ENCODE measurements at regions not wholly inside any gene's neighbourhood (a gene's known extent, or its start where the extent isn't known, plus 50 kb on each side); places are given as distances from the start of the nearest gene placed in this dataset.

- no peaks in the 10 kb centered on the region for H3K36me3 ChIP-seq (ENCODE audit: control insufficient read depth, insufficient read depth, low read length)
- no peak for DNase-seq
- no CpG with 5 or more reads among the region's 2 CpGs for WGBS (ENCODE audit: insufficient coverage)
- H3K27ac ChIP-seq (ENCODE audit: low read length): no peak overlapping the region
- no peaks in the 10 kb centered on the region for H3K27me3 ChIP-seq (ENCODE audit: control insufficient read depth, insufficient read depth, low read length)
- no peaks in the 10 kb centered on the region for H3K9me3 ChIP-seq (replicated peaks; ENCODE audit: control insufficient read depth, low read depth, low read length)
- H3K4me3 ChIP-seq (ENCODE audit: low read length): no peak overlapping the region
- H3K4me1 ChIP-seq (ENCODE audit: control insufficient read depth, insufficient read depth, low read length): no peaks in the 10 kb centered on the region
These were observed 60.3 kb upstream of the GREM2 start for GRCh38 chr1:240672132-240672811.

DNA sequence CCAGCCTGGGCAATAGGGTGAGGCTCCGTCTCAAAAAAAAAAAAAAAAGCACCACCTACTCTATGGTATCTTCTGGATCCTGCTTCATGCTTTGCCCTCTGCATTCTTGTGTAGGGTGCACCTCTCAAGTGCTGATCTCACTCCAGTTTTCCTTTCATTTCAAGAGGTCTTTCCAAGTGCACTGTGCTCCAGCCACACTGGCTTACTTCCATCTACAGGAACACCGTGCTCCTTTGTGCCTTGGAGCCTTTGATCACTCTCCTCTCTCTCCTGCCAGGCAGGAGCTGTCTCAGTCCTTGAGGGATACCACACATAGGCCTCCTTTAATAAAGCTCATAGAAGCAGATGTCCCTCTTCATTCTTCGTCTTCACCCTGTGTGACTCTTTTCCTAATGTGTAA lies 55.4 kb upstream of the GREM2 start:
- WGBS (ENCODE audit: insufficient coverage): 38% methylated on average over 1 of the region's 3 CpGs
- H3K9me3 ChIP-seq (replicated peaks; ENCODE audit: control insufficient read depth, low read depth, low read length): no peaks in the 10 kb centered on the region
- DNase-seq: no peak

GRCh38 chr1:240666568-240667198 lies 54.7 kb upstream of the GREM2 start:
- Histone ChIP-seq H3K27ac (ENCODE audit: low read length) (no peak overlapping the region), H3K27me3 (ENCODE audit: control insufficient read depth, insufficient read depth, low read length) (no peaks in the 10 kb centered on the region), H3K4me3 (ENCODE audit: low read length) (no peak overlapping the region), H3K9me3 (replicated peaks; ENCODE audit: control insufficient read depth, low read depth, low read length) (no peaks in the 10 kb centered on the region), H3K36me3 (ENCODE audit: control insufficient read depth, insufficient read depth, low read length) (no peaks in the 10 kb centered on the region), H3K4me1 (ENCODE audit: control insufficient read depth, insufficient read depth, low read length) (no peaks in the 10 kb centered on the region)
- WGBS (ENCODE audit: insufficient coverage): 77% methylated on average over 7 of the region's 9 CpGs
- DNase-seq: no peak

More for the DNA sequence above, 55.4 kb upstream of the GREM2 start:
- no peaks in the 10 kb centered on the region for H3K4me1 ChIP-seq (ENCODE audit: control insufficient read depth, insufficient read depth, low read length)
- no peaks in the 10 kb centered on the region for H3K27me3 ChIP-seq (ENCODE audit: control insufficient read depth, insufficient read depth, low read length)
- no peak overlapping the region for H3K27ac ChIP-seq (ENCODE audit: low read length)
- no peaks in the 10 kb centered on the region for H3K36me3 ChIP-seq (ENCODE audit: control insufficient read depth, insufficient read depth, low read length)
- no peak overlapping the region for H3K4me3 ChIP-seq (ENCODE audit: low read length)

DNA sequence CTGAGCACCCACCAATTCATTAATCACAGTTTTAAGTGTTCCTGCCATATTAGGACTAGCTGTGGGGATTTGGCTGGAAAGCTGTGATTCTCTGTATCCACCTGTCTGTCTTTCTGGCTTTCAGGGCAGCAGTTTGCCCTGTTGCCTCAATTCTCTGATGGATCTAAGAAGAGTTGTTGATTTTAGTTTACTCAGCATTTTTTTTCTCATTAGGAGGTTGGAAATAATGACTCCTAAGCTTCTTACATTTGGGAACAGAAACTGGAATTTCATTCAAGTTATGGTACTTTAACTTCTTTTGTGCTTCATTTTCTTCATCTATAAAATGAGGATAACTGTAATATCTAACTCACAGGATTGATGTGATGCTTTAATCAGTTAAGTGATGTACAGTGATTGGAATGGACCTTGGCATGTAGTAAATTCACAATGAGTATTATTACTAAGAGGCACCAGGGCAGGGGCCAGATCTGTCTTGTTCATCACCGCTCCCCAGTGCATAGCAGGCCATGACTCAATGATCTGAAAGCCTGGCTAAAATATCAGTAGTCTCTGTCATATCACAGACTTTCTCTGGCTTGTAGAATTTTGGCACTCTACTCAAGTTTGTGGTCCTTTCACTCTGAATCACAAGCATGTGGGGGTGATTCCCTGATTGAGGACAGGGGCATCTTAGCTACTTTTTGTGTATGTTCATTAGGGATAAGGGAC lies 51.4 kb upstream of the GREM2 start:
- Histone ChIP-seq H3K36me3 (ENCODE audit: control insufficient read depth, insufficient read depth, low read length) (no peaks in the 10 kb centered on the region), H3K27me3 (ENCODE audit: control insufficient read depth, insufficient read depth, low read length) (no peaks in the 10 kb centered on the region), H3K4me3 (ENCODE audit: low read length) (no peak overlapping the region), H3K4me1 (ENCODE audit: control insufficient read depth, insufficient read depth, low read length) (no peaks in the 10 kb centered on the region), H3K27ac (ENCODE audit: low read length) (no peak overlapping the region), H3K9me3 (replicated peaks; ENCODE audit: control insufficient read depth, low read depth, low read length) (no peaks in the 10 kb centered on the region)
- WGBS (ENCODE audit: insufficient coverage): 100% methylated on average over 1 of the region's 1 CpG
- DNase-seq: no peak

Data from muscle of leg (tissue), 3 donors.